Astrocyte of the cerebellum (primary cell): ENCODE measurements at regions not wholly inside any gene's neighbourhood (a gene's known extent, or its start where the extent isn't known, plus 50 kb on each side); places are given as distances from the start of the nearest gene placed in this dataset.
A peak's percentile ranks its signal among the peaks of the same experiment; 100 is the strongest.
"Not testable (repeated sequence)": the region's sequence is repeated elsewhere in the genome, so short reads cannot be mapped to it uniquely, and the experiment has no call there.

Source experiments
- DNase-seq: peaks from one replicate; pipeline ENCODE4 v3.0.0-alpha.2; 2011; ENCODE audit warnings: low read depth
- H3K4me3 ChIP-seq: 2 replicates; pipeline ENCODE4 v1.5.1; 2011; ENCODE audit warnings: mild to moderate bottlenecking, low read depth, low read length, moderate library complexity
- CTCF ChIP-seq: IDR thresholded peaks from 2 replicates; pipeline ENCODE4 v1.5.1; 2012; ENCODE audit warnings: low read length, low read depth, moderate library complexity, mild to moderate bottlenecking; ENCODE audit errors: missing control alignments
- in situ Hi-C: cut with HindIII; loops from 2 replicates; pipeline ENCODE4 v1.10.0; 2017; ENCODE audit warnings: low sequenced_read_pairs

GRCh38 chr12:54719691-54720090 is 71.5 kb upstream of the DCD start:
- in situ Hi-C loops: no loop called here
- no peak for TF ChIP-seq CTCF
- H3K4me3 ChIP-seq: no peak overlapping the region
- no peak for DNase-seq

GRCh38 chr12:54716261-54716660 is 68.1 kb upstream of the DCD start:
- DNase-seq: no peak
- no peak overlapping the region for H3K4me3 ChIP-seq
- in situ Hi-C loops: no loop called here
- TF ChIP-seq CTCF: no peak

GRCh38 chr12:54713876-54714275 is 65.7 kb upstream of the DCD start:
- in situ Hi-C loops, DNase-seq: not testable (repeated sequence)

GRCh38 chr12:54711669-54712068 is 63.5 kb upstream of the DCD start:
- H3K4me3 ChIP-seq: no peak overlapping the region
- TF ChIP-seq CTCF: no peak
- in situ Hi-C loops: no loop called here
- DNase-seq: no peak

More at GRCh38 chr12:54713876-54714275, 65.7 kb upstream of the DCD start:
- not testable (repeated sequence) for H3K4me3 ChIP-seq

GRCh38 chr12:54708826-54709225 is 60.7 kb upstream of the DCD start:
- no peak for TF ChIP-seq CTCF
- in situ Hi-C loops: no loop called here
- H3K4me3 ChIP-seq: no peak overlapping the region
- DNase-seq: no peak

- in situ Hi-C loops: no loop called here
- no peak for TF ChIP-seq CTCF
- DNase-seq: no peak
- H3K4me3 ChIP-seq: no peak overlapping the region
Measured at GRCh38 chr12:54704202-54704601, 56.0 kb upstream of the DCD start.

GRCh38 chr12:54701940-54702592 is 53.9 kb upstream of the DCD start:
- in situ Hi-C loops: no loop called here
- DNase-seq: peak; percentile 24
- no peak overlapping the region for H3K4me3 ChIP-seq
- TF ChIP-seq CTCF: peak; percentile 56
